H1 (cell line): ENCODE measurements at regions not wholly inside any gene's neighbourhood (a gene's known extent, or its start where the extent isn't known, plus 50 kb on each side); places are given as distances from the start of the nearest gene placed in this dataset.

Experiments
- BRCA1 ChIP-seq: IDR thresholded peaks from 2 replicates; pipeline ENCODE4 v1.6.1; 2012; ENCODE audit warnings: low read depth, low read length, improper control_type of control experiment
- KDM5A ChIP-seq: fragments of 200-600 bp; IDR thresholded peaks from 2 replicates; pipeline ENCODE4 v1.7.1; 2012; ENCODE audit warnings: mild to moderate bottlenecking, low read length, inconsistent platforms, mixed read lengths
- SP1 ChIP-seq: IDR thresholded peaks from 2 replicates; pipeline ENCODE4 v1.6.1; 2011; ENCODE audit warnings: low read depth, low read length
- TAF1 ChIP-seq: IDR thresholded peaks from 2 replicates; pipeline ENCODE4 v1.6.1; 2011; ENCODE audit warnings: mild to moderate bottlenecking, low read depth, low read length
- TBP ChIP-seq: IDR thresholded peaks from 2 replicates; pipeline ENCODE4 v1.6.1; 2011; ENCODE audit warnings: low read depth, low read length, improper control_type of control experiment
- YY1 ChIP-seq: IDR thresholded peaks from 2 replicates; pipeline ENCODE4 v1.6.1; 2011; ENCODE audit warnings: low read depth, mild to moderate bottlenecking, low read length

GRCh38 chr5:167358868-167359492 lies 932.5 kb upstream of the WWC1 start (continued):
- peak; percentile 24; the same call in 1 of the 2 replicates for TF ChIP-seq TAF1
- TF ChIP-seq YY1 = no peak
- TF ChIP-seq KDM5A = no peak
- TF ChIP-seq SP1 = peak; percentile 57; the same call in 1 of the 2 replicates
- TF ChIP-seq TBP = peak; percentile 37; the same call in 1 of the 2 replicates
- no peak for TF ChIP-seq BRCA1
